ENCODE measurements at regions not wholly inside any gene's neighbourhood (a gene's known extent, or its start where the extent isn't known, plus 50 kb on each side); places are given as distances from the start of the nearest gene placed in this dataset.

- Histone ChIP-seq H3K27ac (ENCODE audit: low read length) (no peak overlapping the region), H3K27me3 (ENCODE audit: control insufficient read depth, insufficient read depth, low read length) (no peaks in the 10 kb centered on the region), H3K9me3 (ENCODE audit: control insufficient read depth, insufficient read depth, low read depth, low read length) (no peaks in the 10 kb centered on the region), H3K4me1 (ENCODE audit: control insufficient read depth, insufficient read depth, low read length) (no peaks in the 10 kb centered on the region), H3K36me3 (ENCODE audit: control insufficient read depth, insufficient read depth, low read length) (no peaks in the 10 kb centered on the region; the same call in 1 of the 2 replicates), H3K4me3 (ENCODE audit: low read depth in 2 of 2, low read length in 2 of 2) (no peak overlapping the region)
- ATAC-seq (no peak), DNase-seq (ENCODE audit: low read depth, low spot score) (no peak)
- in situ Hi-C loops (cut with HindIII; ENCODE audit: low pct_unique_long_range_greater_than_20kb, low sequenced_read_pairs): no loop called here
- no peak for TF ChIP-seq REST (IDR thresholded peaks at IDR 0.05; ENCODE audit: insufficient read depth in 1 of 2, low read depth in 2 of 2, low read length in 1 of 2)
- no TSS peak for BruUV-seq (replicated peaks)
- POLR2A ChIA-PET: interaction anchor here (0.5 kb wide), 1 partner anchor 82 kb away, joined by 4 read pairs; no protein-coding TSS in a partner anchor
- intact Hi-C loops (cut with micrococcal nuclease; ENCODE audit: unreplicated experiment): no loop called here
- CTCF ChIA-PET: no interaction called here
These were observed 517.0 kb downstream of the TENT5A start for GRCh38 chr6:81235512-81235911.

GRCh38 chr6:81233990-81234389 is 518.5 kb downstream of the TENT5A start:
- Histone ChIP-seq H3K4me3 (ENCODE audit: low read depth in 2 of 2, low read length in 2 of 2) (no peak overlapping the region), H3K27me3 (ENCODE audit: control insufficient read depth, insufficient read depth, low read length) (no peaks in the 10 kb centered on the region), H3K36me3 (ENCODE audit: control insufficient read depth, insufficient read depth, low read length) (no peaks in the 10 kb centered on the region; the same call in 1 of the 2 replicates), H3K4me1 (ENCODE audit: control insufficient read depth, insufficient read depth, low read length) (no peaks in the 10 kb centered on the region), H3K27ac (ENCODE audit: low read length) (no peak overlapping the region), H3K9me3 (ENCODE audit: control insufficient read depth, insufficient read depth, low read depth, low read length) (no peaks in the 10 kb centered on the region)
- TF ChIP-seq CTCF (IDR thresholded peaks at IDR 0.05) (no peak), POLR2AphosphoS5 (IDR thresholded peaks at IDR 0.05; ENCODE audit: low read depth, low read length) (no peak), SIN3A (IDR thresholded peaks at IDR 0.05; ENCODE audit: borderline replicate concordance, insufficient read depth, low read depth, low read length) (no peak), TCF7L2 (IDR thresholded peaks at IDR 0.05; ENCODE audit: low read depth, low read length) (no peak), REST (IDR thresholded peaks at IDR 0.05; ENCODE audit: insufficient read depth in 1 of 2, low read depth in 2 of 2, low read length in 1 of 2) (no peak)
- no TSS peak for BruUV-seq (replicated peaks)
- no peak for DNase-seq (ENCODE audit: low read depth, low spot score)
- intact Hi-C loops (cut with micrococcal nuclease; ENCODE audit: unreplicated experiment) (no loop called here), in situ Hi-C loops (cut with HindIII; ENCODE audit: low pct_unique_long_range_greater_than_20kb, low sequenced_read_pairs) (no loop called here)
- POLR2A ChIA-PET: no interaction called here
- CTCF ChIA-PET: no interaction called here
- no peak for ATAC-seq
